COLO668 (cell line): ENCODE measurements at regions not wholly inside any gene's neighbourhood (a gene's known extent, or its start where the extent isn't known, plus 50 kb on each side); places are given as distances from the start of the nearest gene placed in this dataset.

Experiments used
- DNase-seq: peaks from one replicate; lab custom pipeline; 2025; ENCODE audit not compliant: unreplicated experiment; lab: John Stamatoyannopoulos, UW

DNA sequence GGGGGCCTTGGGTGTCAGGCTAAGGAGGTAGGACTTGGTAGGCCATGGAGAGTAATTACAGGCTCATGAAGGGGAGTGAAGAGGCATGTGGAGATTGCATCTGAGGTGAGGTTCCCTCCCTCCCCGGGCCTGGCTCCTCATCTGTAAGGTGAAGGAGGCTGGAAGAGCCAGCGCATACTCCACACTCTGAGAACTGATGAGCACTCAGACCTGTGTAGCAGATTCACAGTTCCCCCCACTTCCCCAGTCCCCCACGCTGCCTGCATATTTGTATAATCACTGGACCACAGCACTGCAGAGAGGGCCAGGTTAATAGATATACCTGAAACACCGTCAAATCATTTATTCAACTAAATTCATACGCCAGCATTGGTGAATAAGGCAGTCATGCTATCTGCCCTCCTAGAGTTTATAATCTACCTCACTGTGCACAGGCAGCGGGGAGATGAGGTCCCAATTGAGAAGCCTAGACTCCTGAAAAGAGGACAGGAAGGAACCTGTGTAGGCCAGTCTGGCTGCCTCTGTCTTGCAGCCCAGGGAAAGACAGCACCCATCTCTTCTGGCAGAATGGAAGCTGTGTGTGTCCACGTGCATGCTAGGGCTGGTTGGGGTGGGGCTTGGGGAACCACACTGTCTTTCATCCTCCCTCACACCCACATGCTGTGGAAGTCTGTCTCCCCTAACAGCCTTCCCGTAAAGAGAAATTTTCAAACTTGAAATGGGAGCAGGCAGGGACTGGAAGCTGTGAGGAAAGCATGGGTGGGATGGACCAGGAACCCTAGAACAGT, 110.6 kb upstream of the ATP1A1 start:
- DNase-seq = no peak

GRCh38 chr1:116262995-116263385, 110.1 kb upstream of the ATP1A1 start:
- no peak for DNase-seq

DNA sequence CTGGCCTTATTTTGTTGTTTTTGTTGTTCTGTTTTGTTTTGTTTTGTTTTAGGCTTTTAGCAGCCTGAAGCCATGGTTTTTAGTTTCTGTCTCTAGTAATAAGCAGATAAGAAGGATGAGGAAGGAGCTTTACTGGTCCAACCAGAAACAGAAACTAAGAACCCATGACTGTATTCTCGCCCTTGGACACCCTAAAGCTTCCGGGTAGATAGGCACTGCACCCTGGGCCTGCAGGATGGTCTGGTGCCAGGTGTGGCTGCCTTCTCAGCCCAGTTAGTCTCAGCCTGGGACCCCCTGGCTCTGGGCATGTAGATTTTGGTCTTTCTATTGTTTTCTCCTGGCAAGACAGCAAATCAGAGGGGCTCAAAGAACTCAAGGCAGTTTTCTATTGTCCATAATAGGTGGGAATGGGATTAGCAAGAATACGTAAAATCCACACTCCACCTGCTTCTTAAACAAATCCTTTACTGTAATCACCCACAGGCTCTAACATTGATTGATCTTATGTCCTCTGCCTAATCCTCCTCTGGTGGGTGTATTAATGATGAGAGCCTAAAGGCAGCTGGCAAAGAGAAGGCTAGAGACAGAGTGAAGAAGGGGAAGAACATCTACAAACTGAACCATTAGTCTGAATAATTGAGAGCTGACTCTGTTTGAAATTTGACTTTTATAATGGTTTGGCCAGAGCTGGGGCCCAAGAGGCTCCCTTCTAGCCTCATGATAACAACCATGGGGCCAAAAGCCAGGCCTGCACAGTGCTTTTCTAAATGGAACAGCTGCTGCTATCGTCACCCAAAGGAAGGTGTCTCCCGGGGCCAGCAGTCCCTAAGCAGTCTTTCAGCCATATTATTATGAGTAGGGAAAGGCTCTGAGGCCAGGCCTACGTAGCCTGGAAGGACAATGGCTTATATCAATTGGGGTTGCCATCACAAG, 106.8 kb upstream of the ATP1A1 start:
- no peak for DNase-seq

- no peak for DNase-seq
Measured at GRCh38 chr1:116266864-116267212, 106.2 kb upstream of the ATP1A1 start.

- DNase-seq = peak; percentile 95
Measured at GRCh38 chr1:116268211-116268610, 104.8 kb upstream of the ATP1A1 start.

GRCh38 chr1:116270316-116271057, 102.6 kb upstream of the ATP1A1 start:
- no peak for DNase-seq

DNA sequence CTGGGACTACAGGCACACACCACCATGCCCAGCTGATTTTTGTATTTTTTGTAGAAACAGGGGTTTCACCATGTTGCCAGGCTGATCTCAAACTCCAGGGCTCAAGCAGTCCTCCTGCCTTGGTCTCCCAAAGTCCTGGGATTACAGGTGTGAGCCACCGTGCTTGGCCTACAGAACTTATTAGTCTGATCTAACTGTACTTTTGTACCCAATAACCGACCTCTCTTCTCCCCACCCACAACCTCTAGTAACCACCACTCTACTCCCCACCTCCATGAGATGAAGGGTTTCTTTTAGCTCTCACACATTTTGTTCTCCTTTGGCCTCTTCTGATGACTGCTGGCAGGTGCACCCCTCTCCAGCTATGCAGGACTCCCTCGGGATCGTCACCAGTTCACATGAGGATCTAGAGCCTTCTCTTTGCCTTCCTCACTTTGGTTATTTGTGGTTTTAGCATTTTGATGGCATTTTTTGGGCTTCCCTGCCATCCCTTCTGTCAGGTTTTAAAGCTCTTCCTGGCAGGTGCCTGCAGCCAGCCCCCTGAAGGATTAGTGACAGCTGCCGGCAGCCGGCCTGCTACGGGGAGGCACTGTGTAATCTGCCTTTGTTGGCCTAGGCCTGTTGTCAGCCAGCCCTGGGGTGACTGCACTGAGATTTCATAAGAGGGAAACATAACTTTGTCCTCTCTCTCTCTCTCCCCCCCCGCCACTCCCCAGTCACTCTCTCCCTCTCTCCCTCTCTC, 99.8 kb upstream of the ATP1A1 start:
- DNase-seq = peak; percentile 59

GRCh38 chr1:116276532-116276931, 96.5 kb upstream of the ATP1A1 start:
- DNase-seq = no peak

DNA sequence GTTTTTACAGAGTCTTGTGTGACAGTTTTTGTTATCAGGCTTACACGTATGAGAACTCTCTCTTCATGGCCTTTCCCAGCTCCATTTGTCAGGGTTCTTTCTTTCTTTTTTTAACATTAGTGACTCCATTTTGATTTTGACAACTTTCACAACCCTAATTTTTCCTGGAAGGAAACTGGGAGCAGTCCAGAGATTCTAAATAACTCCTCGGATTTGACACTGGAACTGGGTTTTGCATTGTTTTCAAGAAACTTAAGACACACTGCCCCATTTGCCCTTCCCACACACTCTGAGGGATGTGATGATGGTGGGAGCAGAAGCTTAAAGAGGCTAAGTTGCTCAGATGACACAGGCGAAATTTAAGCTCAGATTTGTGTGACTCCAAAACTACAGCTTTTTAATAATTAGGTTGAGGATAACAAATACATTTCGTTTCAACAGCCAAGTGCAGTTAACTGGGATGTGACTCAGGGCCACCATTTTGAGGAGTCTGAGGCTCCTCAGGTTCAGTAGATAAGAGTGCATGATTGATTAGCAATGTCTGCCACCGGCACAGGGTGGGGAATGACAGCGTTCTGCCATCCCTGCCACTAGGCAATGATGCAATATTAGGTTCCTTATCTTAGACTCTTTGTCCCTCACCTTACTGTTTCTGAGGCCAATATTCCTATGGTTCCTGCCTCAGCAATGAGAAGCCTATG, 95.1 kb upstream of the ATP1A1 start:
- DNase-seq = no peak

DNA sequence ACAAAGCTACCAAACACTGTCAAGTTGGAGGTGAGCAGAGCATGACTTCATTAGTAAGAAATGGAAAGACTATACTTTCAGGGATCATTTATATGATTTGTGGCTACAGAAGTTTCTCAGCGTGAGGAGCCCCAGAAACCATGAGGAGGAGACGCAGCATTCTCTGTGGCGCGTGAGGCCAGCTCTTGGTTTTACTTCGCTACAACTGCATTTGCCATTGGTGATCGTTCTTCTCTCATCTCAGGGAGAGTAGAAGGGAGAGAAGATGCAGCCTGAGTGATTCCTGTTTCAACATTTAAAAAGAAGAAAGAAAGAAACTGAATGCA, 94.5 kb upstream of the ATP1A1 start:
- no peak for DNase-seq

DNA sequence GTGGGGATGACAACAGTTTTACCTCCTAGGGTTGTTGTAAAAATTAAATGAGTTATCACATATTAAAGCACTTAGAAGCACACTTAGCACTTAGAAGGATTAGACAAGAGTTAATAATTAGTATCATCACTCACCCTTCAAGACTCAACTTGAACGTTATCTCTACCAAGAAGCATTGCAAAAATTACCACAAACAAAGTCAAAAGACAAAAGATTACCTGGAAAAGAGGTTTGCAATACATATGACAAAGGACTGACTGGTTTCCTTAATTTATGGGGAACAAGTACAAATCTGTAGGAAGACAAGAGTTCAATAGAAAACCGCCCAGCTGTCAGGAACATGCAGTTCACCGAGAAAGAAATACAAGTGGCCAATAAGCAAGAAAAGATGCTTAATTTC, 93.3 kb upstream of the ATP1A1 start:
- no peak for DNase-seq

DNA sequence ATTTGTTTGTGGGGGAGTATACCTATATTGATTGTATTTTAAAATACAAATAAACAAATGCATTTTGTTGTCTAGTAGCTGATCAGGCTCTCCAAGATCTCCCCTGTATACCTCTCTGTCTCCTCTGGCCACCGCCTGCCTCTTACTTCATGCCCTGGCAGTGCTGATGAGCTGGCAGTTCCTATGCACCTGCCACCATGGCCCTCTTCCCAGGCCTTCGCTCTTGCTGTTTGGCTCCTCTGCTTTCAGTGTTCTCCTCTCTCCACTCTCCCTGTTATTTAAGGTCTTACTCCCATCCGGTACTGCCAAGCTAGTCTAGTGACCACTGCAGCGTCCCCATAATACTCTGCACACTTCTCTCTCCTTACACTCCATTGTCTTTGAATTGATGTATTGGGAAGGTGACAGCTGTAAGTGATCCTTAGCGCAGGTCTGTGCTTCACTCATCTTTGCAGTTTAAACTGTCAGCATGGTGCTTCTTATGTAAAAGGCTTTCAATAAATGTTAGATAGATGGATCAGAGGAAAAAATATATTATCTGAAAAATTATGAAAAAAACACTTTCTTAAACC, 88.1 kb upstream of the ATP1A1 start:
- no peak for DNase-seq

DNA sequence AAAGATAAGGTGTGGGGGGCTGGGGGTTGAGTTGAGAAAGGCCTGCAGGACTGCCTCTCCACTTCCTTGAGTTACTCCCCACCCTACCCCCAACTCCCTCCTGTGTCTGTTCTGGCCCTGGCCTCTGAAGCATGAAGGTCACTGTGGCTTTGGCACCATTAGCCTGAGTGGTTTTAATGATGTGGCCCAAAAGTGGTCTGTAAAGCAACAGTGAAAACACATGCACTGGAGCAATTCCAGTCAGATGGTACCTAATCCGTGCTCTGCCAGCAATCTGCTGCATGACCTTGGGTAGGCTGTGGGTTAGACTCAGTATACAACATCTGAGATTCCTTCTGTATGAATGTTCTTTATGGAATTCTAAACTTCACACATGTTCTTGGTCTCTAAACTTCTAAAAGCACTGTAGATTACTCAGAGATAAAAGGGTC, 86.5 kb upstream of the ATP1A1 start:
- no peak for DNase-seq

DNA sequence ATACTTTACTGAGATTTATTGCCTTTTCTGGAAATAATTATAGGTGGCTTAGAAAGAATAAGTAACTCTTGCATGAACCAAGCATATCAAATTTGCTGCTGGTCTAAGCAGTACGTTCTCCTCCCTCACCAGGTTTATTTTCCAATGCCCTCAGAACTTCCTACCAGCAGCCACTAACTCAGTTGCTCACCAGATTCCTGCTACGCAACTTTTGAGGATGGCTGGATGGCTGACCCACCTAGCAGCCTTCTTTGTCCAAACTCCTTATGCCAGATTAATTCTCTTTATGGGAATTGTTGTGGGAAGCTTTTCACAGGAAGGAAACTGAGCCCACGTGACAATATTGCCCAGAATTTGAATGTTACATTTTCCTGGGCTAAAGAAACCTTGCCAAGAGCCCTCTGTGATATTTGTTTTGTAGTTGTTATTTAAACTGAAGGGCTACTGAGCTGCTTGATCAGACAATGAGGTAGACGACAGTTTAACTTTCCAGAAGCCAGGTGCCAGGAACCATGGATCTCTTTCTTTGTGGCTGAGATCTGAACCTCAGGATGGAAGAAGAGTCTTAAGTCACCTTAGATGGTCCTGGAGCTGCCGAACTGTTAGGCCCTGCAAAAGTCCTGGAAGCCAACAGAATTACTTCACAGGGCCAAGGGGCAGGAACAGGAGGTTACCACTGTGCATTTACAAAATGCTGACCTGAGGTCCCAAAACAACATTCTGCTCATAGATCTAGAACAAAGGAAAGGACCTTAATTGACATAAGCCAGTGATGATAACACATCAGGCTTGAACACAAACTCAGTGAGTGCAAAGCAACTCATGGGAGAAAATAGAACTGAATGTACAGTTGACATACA, 85.5 kb upstream of the ATP1A1 start:
- DNase-seq = no peak

GRCh38 chr1:116288201-116288598, 84.8 kb upstream of the ATP1A1 start:
- no peak for DNase-seq

DNA sequence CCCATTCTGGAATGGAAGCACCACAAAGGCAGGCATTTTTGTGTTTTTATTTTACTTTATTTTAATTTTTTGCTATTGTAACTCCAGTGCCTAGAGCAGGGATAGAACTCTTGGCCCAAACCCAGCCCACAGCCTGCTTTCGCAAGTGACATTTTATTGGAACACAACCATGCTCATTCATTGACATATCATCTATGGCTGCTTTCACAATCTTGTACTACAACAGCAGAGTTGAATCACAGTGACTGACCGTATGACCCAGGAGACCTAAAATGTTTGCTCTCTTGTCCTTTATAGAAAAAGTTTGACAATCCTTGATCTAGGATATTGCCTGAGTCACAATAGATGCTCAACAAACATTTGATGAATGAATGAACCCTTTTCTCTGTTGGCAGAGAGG, 83.9 kb upstream of the ATP1A1 start:
- no peak for DNase-seq

DNA sequence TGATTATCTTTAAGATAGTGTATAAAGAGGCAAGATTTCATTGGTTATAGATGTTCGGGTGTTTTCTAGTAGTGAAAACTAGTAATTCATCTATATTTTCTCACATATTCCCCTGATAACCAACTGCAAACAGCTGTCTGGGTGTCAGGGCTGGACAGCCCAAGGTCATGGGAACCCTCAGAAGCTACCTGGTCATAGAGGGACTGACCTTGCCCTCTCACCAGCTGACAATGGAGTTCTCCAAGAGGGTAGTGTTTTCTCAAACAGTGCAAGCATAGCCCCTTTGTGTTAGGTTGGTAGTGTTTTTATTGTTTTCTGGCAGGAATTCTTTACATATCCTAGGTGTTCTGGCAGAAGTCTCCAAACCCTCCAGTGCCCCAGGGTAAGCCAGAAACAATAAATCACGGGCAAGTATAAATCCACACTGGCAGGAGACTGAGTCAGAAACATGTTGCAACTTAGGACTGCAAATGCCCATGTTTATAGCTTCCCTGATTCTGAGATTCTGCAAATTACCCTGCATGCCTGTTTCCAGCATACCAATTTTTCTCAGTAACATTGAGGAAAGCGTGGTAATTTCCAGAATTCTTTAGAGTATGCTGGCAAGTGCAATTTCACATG, 82.8 kb upstream of the ATP1A1 start:
- no peak for DNase-seq

- no peak for DNase-seq
Measured at GRCh38 chr1:116291024-116291423, 82.0 kb upstream of the ATP1A1 start.
